Endothelial cell (in vitro differentiated cells): ENCODE measurements at regions not wholly inside any gene's neighbourhood (a gene's known extent, or its start where the extent isn't known, plus 50 kb on each side); places are given as distances from the start of the nearest gene placed in this dataset.
"Not testable (repeated sequence)": the region's sequence is repeated elsewhere in the genome, so short reads cannot be mapped to it uniquely, and the experiment has no call there.

Experiments
- DNase-seq: peaks from one replicate; pipeline ENCODE4 v3.0.0; 2021; ENCODE audit warnings: low spot score
- H3K27ac Mint-ChIP-seq: one replicate; pipeline ENCODE4 v1.8.0; 2021; ENCODE audit warnings: mixed read lengths, inconsistent platforms; ENCODE audit not compliant: unreplicated experiment
- H3K27me3 Mint-ChIP-seq: one replicate; pipeline ENCODE4 v1.8.0; 2021; ENCODE audit warnings: mild to moderate bottlenecking, moderate library complexity, mixed read lengths, inconsistent platforms; ENCODE audit not compliant: unreplicated experiment
- H3K36me3 Mint-ChIP-seq: one replicate; pipeline ENCODE4 v1.8.0; 2021; ENCODE audit warnings: mild to moderate bottlenecking, low read depth, mixed read lengths, inconsistent platforms; ENCODE audit not compliant: unreplicated experiment
- H3K4me1 Mint-ChIP-seq: one replicate; pipeline ENCODE4 v1.8.0; 2021; ENCODE audit warnings: mild to moderate bottlenecking, mixed read lengths, inconsistent platforms; ENCODE audit not compliant: unreplicated experiment
- H3K4me3 Mint-ChIP-seq: one replicate; pipeline ENCODE4 v1.8.0; 2021; ENCODE audit warnings: mild to moderate bottlenecking, mixed read lengths, inconsistent platforms; ENCODE audit not compliant: unreplicated experiment
- H3K9me3 Mint-ChIP-seq: one replicate; pipeline ENCODE4 v1.8.0; 2021; ENCODE audit warnings: mixed read lengths, inconsistent platforms; ENCODE audit not compliant: unreplicated experiment

- not testable (repeated sequence) for H3K4me1 Mint-ChIP-seq, H3K4me3 Mint-ChIP-seq, H3K36me3 Mint-ChIP-seq, H3K9me3 Mint-ChIP-seq, H3K27me3 Mint-ChIP-seq, DNase-seq, H3K27ac Mint-ChIP-seq
Measured at GRCh38 chr1:83401146-83401545, 597.8 kb downstream of the TTLL7 start.

GRCh38 chr1:83400173-83400572 is 598.8 kb downstream of the TTLL7 start:
- not testable (repeated sequence) for H3K36me3 Mint-ChIP-seq, H3K27ac Mint-ChIP-seq, H3K4me1 Mint-ChIP-seq, H3K27me3 Mint-ChIP-seq, H3K4me3 Mint-ChIP-seq, H3K9me3 Mint-ChIP-seq, DNase-seq

GRCh38 chr1:83398125-83398524 is 600.8 kb downstream of the TTLL7 start:
- not testable (repeated sequence) for H3K36me3 Mint-ChIP-seq, H3K9me3 Mint-ChIP-seq, DNase-seq, H3K4me3 Mint-ChIP-seq, H3K4me1 Mint-ChIP-seq, H3K27me3 Mint-ChIP-seq, H3K27ac Mint-ChIP-seq

- not testable (repeated sequence) for DNase-seq, H3K9me3 Mint-ChIP-seq, H3K36me3 Mint-ChIP-seq
Measured at GRCh38 chr1:83395130-83395529, 603.8 kb downstream of the TTLL7 start.

GRCh38 chr1:83386946-83387345 is 612.0 kb downstream of the TTLL7 start:
- not testable (repeated sequence) for H3K9me3 Mint-ChIP-seq, H3K27me3 Mint-ChIP-seq, H3K27ac Mint-ChIP-seq, H3K36me3 Mint-ChIP-seq, DNase-seq, H3K4me3 Mint-ChIP-seq, H3K4me1 Mint-ChIP-seq

More at GRCh38 chr1:83395130-83395529, 603.8 kb downstream of the TTLL7 start:
- H3K27me3 Mint-ChIP-seq, H3K4me1 Mint-ChIP-seq, H3K27ac Mint-ChIP-seq, H3K4me3 Mint-ChIP-seq: not testable (repeated sequence)

GRCh38 chr1:83383107-83383506 is 615.8 kb downstream of the TTLL7 start:
- H3K36me3 Mint-ChIP-seq, H3K4me1 Mint-ChIP-seq, H3K9me3 Mint-ChIP-seq, H3K4me3 Mint-ChIP-seq, DNase-seq, H3K27ac Mint-ChIP-seq, H3K27me3 Mint-ChIP-seq: not testable (repeated sequence)

- H3K27ac Mint-ChIP-seq, H3K27me3 Mint-ChIP-seq, H3K4me1 Mint-ChIP-seq, H3K36me3 Mint-ChIP-seq, H3K9me3 Mint-ChIP-seq, H3K4me3 Mint-ChIP-seq, DNase-seq: not testable (repeated sequence)
Measured at GRCh38 chr1:83373018-83373417, 625.9 kb downstream of the TTLL7 start.

GRCh38 chr1:83369853-83370252 is 629.1 kb downstream of the TTLL7 start:
- H3K9me3 Mint-ChIP-seq, H3K27me3 Mint-ChIP-seq, H3K4me1 Mint-ChIP-seq, DNase-seq, H3K4me3 Mint-ChIP-seq, H3K36me3 Mint-ChIP-seq: not testable (repeated sequence)
- peak overlapping the region; percentile 25 for H3K27ac Mint-ChIP-seq

- not testable (repeated sequence) for H3K36me3 Mint-ChIP-seq, H3K4me3 Mint-ChIP-seq, H3K4me1 Mint-ChIP-seq, H3K9me3 Mint-ChIP-seq, H3K27ac Mint-ChIP-seq, H3K27me3 Mint-ChIP-seq, DNase-seq
Measured at GRCh38 chr1:83365320-83365719, 633.6 kb downstream of the TTLL7 start.

GRCh38 chr1:83345375-83345774 is 653.6 kb downstream of the TTLL7 start:
- not testable (repeated sequence) for H3K27me3 Mint-ChIP-seq, H3K27ac Mint-ChIP-seq, H3K4me3 Mint-ChIP-seq, DNase-seq, H3K4me1 Mint-ChIP-seq, H3K36me3 Mint-ChIP-seq, H3K9me3 Mint-ChIP-seq

GRCh38 chr1:83343767-83344166 is 655.2 kb downstream of the TTLL7 start:
- not testable (repeated sequence) for H3K9me3 Mint-ChIP-seq

GRCh38 chr1:83342995-83343394 is 655.9 kb downstream of the TTLL7 start:
- not testable (repeated sequence) for H3K4me1 Mint-ChIP-seq, H3K27ac Mint-ChIP-seq, H3K36me3 Mint-ChIP-seq, H3K27me3 Mint-ChIP-seq, DNase-seq, H3K4me3 Mint-ChIP-seq, H3K9me3 Mint-ChIP-seq

More at GRCh38 chr1:83343767-83344166, 655.2 kb downstream of the TTLL7 start:
- H3K4me1 Mint-ChIP-seq, H3K27me3 Mint-ChIP-seq, H3K27ac Mint-ChIP-seq, H3K36me3 Mint-ChIP-seq, DNase-seq, H3K4me3 Mint-ChIP-seq: not testable (repeated sequence)

GRCh38 chr1:83332308-83332707 is 666.6 kb downstream of the TTLL7 start:
- H3K27me3 Mint-ChIP-seq, H3K4me3 Mint-ChIP-seq, H3K9me3 Mint-ChIP-seq, H3K27ac Mint-ChIP-seq, DNase-seq, H3K4me1 Mint-ChIP-seq, H3K36me3 Mint-ChIP-seq: not testable (repeated sequence)
